NCI-H1417 (cell line): ENCODE measurements at regions not wholly inside any gene's neighbourhood (a gene's known extent, or its start where the extent isn't known, plus 50 kb on each side); places are given as distances from the start of the nearest gene placed in this dataset.
A peak's percentile ranks its signal among the peaks of the same experiment; 100 is the strongest.

Source experiments
- DNase-seq, 3 experiments: peaks; one replicate each; lab custom pipeline; 2025; lab: John Stamatoyannopoulos, UW

- no peak for DNase-seq
These were observed 202.5 kb upstream of the CHRM2 start for GRCh38 chr7:136665878-136666509.

GRCh38 chr7:136664537-136664936 lies 203.9 kb upstream of the CHRM2 start:
- DNase-seq: no peak

GRCh38 chr7:136657482-136657921 lies 210.9 kb upstream of the CHRM2 start:
- no peak for DNase-seq

DNA sequence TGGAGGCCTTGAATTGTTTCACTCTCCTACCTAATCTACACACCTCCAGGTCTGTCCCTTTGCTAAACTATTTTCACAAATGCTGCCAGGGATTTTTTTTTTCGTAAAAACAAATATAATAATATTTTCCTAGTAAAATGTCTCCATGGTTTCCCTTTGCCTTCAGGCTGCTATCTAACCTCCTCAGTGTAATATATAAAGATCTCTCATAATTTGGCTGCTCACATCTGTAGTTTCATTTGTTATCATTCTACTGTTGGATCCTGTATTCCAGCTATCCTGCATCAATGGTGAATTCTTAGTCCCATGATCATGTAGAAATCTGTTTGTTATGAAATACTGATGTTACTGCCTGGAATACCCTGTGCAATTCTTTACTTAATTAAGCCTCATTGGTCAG lies 211.9 kb upstream of the CHRM2 start:
- no peak for DNase-seq

GRCh38 chr7:136655414-136655813 lies 213.0 kb upstream of the CHRM2 start:
- DNase-seq: no peak

- no peak for DNase-seq
These were observed 214.0 kb upstream of the CHRM2 start for GRCh38 chr7:136654406-136654805.

DNA sequence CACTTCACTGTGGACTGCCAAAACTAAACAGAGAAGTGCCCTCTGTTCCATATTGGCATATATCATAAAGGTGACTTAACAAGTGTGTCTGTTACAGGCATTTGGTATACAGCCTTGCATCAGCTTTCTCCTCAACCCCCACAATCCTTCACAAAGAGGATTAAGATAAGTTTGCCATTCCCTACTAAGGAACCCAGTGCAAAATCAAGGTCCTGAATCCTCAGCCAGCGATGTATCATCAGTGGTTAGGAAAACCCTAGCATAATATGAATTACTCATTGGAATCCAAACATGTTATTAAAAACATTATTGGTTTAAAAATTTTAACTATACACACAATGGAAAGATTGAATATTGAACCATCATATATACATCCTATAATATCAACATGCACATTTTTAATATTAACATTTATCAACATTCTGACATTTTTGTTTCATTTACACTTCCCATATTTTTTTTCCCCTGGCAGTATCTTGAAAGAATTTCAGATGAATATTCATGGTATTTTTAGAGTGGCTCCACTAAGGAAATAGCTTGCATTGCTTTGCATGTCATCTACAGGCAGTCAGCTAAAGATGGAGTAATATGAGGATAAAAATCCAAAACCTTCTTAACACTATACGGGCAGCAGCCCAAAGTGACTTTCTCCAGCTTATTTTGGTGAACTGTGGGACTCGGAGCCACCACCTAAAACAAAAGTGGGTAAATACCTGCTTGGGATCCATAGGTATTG lies 215.6 kb upstream of the CHRM2 start:
- no peak for DNase-seq

- DNase-seq: peak in 2 of 3 experiments; percentile 5 to 52
These were observed 227.5 kb upstream of the CHRM2 start for GRCh38 chr7:136640977-136641376.

DNA sequence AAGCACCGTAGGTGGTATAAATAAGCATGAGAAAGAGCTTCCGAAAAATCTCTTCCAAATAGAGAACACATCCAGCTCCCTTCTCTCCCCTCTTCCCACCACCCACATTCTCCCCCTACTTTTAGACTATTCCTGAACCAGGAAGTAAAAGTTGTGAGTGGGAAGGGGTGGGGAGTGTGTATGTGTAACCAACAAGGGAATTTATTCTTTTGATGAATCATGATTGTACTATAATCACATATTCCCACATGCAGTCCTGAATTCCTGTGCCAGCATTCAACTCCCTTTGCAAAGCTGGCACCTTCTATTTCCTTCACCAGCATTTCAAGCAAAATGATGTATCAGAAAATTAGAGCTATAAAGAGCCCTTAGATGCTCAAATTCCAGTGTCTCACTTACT lies 230.6 kb upstream of the CHRM2 start:
- no peak for DNase-seq

DNA sequence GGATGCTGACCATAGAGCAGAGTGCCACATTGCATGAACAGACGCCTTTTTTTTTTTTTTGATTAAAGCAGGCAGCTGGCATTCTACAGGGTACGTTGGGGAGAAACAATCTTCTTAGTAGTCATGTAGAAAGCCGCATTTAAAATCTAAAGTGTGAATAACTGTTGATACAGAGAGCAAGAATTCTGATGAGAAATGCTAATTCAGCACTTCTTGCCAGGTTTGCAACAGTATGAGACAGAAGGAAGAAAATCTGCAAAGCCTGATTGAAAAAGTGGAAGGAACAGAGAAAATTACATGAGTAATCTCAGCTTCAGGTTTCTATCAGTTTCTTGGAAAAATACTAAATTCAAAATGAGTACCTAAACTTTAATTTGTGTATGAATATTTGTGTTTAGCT lies 232.7 kb upstream of the CHRM2 start:
- DNase-seq: no peak

GRCh38 chr7:136618818-136619217 lies 249.6 kb upstream of the CHRM2 start:
- no peak for DNase-seq

DNA sequence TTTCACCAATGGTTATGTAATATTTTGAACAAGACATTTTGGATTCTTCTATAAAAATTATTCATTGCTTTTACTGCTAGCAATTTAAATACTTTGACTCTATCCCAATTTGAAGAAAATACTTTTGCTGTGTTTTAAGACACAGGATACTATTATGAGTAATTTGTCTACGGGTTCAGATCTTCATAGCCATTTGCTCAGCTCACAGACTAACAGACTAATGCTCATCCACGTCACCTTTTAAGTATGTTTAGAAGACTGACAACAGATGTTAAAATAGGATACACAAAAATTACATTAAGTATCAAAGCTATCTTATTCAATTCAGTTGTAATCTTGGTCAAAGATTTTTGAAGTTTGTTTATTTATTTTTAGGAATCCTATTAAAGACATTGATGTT lies 251.3 kb upstream of the CHRM2 start:
- DNase-seq: no peak

GRCh38 chr7:136605532-136606329 lies 262.7 kb upstream of the CHRM2 start:
- DNase-seq: no peak

- no peak for DNase-seq
These were observed 266.7 kb upstream of the CHRM2 start for GRCh38 chr7:136601772-136602171.

- no peak for DNase-seq
These were observed 268.0 kb upstream of the CHRM2 start for GRCh38 chr7:136600475-136600874.

DNA sequence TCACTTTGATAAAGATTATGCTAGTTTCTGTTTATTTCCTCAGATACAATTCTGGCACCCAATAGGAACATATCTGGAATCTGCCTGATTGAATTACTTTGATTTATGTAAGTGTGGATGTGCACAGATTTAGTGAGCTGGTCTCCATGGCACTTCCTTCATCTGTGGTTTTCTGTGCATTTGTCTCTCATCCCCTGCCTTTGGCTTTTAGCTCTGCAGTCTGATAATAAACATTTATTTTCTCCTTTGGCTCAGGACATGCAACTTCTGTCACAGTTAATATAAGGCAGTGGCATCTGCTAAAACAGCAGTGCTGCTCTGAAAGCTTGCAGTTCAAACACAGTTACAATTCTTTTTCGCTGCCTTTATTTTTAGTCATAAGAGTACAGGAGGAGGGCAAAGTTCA lies 273.7 kb upstream of the CHRM2 start:
- DNase-seq: no peak

DNA sequence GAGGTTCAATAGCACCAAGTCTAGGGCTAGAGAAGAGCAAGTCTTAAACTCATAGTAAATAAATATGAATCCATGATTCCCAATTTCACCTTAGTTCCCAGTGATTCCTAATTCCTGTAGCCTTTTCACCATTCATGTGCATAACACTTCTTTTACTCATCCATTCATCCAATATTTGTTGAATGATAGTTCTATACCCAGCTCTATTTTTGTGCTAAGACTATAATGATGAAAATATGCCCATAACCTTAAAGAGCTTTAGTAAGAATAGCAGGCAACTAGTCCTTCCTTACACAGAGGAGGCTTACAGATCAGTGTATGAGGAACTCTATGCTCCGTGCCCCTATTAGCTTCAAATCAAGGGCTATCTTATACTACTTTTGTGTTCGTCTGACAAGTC lies 280.2 kb upstream of the CHRM2 start:
- no peak for DNase-seq

DNA sequence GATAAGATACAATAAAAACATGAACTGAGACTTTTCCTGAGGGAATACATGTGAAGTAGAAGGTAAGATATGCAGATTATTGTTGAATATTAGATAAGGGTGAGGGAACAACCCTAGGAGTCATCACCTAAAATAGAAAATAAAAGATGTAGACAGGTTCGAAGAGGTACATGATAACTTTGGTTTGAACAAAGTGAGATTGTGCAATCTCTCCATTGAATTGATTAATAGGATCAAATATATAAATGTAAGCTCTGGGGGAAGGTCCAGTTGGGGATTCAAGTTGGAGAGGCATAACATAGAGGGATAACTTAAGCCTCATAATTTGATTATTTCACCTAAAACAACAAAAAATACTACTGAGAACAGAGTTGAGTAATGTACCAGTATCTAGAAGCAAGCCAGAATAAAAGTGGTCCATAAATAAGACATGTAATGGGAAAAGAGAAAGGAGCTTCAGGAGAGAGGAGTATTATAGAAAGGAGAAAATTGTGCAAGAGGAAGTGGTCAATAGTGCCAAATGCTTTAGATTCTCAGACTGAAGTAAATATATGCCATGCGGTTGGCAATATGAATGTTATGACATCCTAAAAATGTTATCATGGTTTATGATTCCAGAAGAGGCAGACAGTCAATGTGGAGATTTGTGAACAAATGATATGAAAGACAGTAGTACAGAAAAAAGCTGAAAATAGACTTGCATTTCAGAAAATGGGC lies 282.3 kb upstream of the CHRM2 start:
- no peak for DNase-seq

DNA sequence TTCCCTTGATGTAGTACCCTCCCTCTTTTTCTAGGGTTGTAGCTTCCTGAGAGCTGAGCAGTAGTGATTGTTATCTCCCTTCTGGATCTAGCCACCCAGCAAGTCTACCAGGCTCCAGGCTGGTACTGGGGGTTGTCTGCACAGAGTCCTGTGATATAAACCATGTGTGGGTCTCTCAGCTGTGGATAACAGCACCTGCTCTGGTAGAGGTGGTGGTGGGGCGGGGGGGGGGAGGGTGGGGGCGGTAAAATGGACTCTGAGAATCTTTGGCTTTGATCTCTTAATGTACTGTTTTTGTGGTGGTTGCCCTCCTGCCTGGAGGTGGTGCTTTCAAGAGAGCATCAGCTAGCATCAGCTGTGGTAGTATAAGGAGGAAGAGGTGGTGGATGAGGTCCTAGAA lies 302.0 kb upstream of the CHRM2 start:
- no peak for DNase-seq

DNA sequence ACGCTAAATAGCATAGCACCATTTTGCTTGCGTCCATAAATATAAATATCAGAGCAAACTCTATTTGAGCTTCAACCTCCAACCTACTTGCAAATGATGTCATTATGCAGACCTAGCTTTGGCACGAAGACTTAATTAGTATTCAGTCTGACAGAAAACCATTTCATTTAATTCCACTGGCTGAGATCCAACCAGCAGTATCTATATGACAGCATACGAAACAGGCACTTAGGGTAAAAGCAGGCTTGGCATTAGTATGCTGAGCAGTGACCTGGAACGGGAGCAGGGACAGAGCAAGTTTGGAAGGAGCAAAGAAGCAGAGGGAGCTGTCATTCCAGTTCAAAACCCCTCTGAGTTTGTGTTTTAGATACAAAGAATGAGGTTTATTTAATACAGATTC lies 312.5 kb upstream of the CHRM2 start:
- DNase-seq: peak; percentile 17 to 84 (median 57)

DNA sequence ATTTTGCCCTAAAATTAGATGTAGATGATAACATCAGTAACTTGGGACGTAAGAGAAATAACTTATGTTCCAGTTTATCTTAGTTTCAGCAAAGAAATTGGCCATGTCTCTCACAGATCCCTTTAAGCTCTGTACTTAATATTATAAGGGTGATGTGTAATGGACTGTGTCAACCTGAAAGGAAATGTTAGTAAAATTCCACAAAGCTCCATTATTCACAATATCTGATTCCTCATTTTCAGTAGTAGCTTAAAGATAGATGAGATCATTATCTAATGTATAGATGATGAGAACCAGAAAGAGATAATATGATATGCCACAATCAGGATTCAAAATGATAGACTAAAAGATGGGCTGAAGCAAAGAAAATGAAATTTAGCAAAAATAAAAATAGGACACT lies 316.8 kb upstream of the CHRM2 start:
- no peak for DNase-seq

DNA sequence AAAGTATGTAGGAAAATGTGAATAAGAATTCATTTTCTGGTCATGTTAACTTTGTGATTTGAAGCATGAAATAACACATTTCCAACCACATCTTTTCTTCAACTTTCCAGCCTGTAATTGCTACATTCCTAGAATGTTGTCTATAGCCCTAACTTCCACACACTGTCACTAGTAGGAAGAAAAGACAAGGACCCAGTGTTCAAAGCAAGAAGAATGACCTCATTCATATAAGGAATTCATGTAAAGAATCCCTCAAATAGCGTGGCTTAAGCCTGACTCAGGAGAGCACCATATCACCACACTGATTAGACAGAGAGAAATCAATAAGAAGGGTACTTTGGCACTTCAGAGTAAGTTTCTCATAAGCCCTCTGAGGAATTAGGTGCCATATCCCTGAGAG lies 318.7 kb upstream of the CHRM2 start:
- no peak for DNase-seq
